GM12892 (cell line): ENCODE measurements at regions not wholly inside any gene's neighbourhood (a gene's known extent, or its start where the extent isn't known, plus 50 kb on each side); places are given as distances from the start of the nearest gene placed in this dataset.

Experiments used
- POLR2A ChIP-seq: IDR thresholded peaks from 2 replicates; pipeline ENCODE4 v1.6.1; 2011; ENCODE audit warnings: low read depth, low read length, control low read depth
- TAF1 ChIP-seq: IDR thresholded peaks from 2 replicates; pipeline ENCODE4 v1.6.1; 2011; ENCODE audit warnings: low read depth, mild to moderate bottlenecking, control low read depth, low read length, borderline replicate concordance

- TF ChIP-seq POLR2A (no peak), TAF1 (no peak)
Measured at GRCh38 chr1:58950897-58951296, 167.1 kb upstream of the JUN start.
